Osteoblast (primary cell): ENCODE measurements at regions not wholly inside any gene's neighbourhood (a gene's known extent, or its start where the extent isn't known, plus 50 kb on each side); places are given as distances from the start of the nearest gene placed in this dataset.

Experiments used
- DNase-seq: peaks from one replicate; pipeline ENCODE4 v3.0.0; 2011; ENCODE audit warnings: low spot score, mixed read lengths; ENCODE audit not compliant: insufficient read length; ENCODE audit errors: missing footprints
- H2AFZ ChIP-seq: 2 replicates; pipeline ENCODE4 v1.6.0; 2011; ENCODE audit warnings: mild to moderate bottlenecking, low read length
- H3K27ac ChIP-seq: 2 replicates; pipeline ENCODE4 v1.5.1; 2011; ENCODE audit warnings: mild to moderate bottlenecking, low read depth, low read length, moderate library complexity
- H3K27me3 ChIP-seq: 2 replicates; pipeline ENCODE4 v1.6.0; 2012; ENCODE audit warnings: mild to moderate bottlenecking, control low read depth, inconsistent platforms, low read length, moderate library complexity; ENCODE audit not compliant: insufficient read depth
- H3K36me3 ChIP-seq: 2 replicates; pipeline ENCODE4 v1.5.1; 2011; ENCODE audit warnings: mild to moderate bottlenecking, low read length, control low read depth, moderate library complexity; ENCODE audit not compliant: insufficient read depth
- H3K4me1 ChIP-seq: 2 replicates; pipeline ENCODE4 v1.5.1; 2011; ENCODE audit warnings: mild to moderate bottlenecking, low read length, control low read depth, moderate library complexity; ENCODE audit not compliant: insufficient read depth
- H3K4me2 ChIP-seq: 2 replicates; pipeline ENCODE4 v1.6.0; 2011; ENCODE audit warnings: mild to moderate bottlenecking, low read length; ENCODE audit not compliant: insufficient read depth
- H3K4me3 ChIP-seq: fragments of 200-600 bp; sonication (generic); 3 replicates; pipeline ENCODE4 v1.5.1; 2012; ENCODE audit warnings: mild to moderate bottlenecking, low read length, inconsistent platforms; ENCODE audit not compliant: insufficient read depth
- H3K79me2 ChIP-seq: 2 replicates; pipeline ENCODE4 v1.6.0; 2012; ENCODE audit warnings: mild to moderate bottlenecking, low read length, control low read depth, inconsistent platforms; ENCODE audit not compliant: insufficient read depth
- H3K9me3 ChIP-seq: 2 replicates; pipeline ENCODE4 v1.5.1; 2011; ENCODE audit warnings: low read depth, low read length, control low read depth
- H4K20me1 ChIP-seq: 2 replicates; pipeline ENCODE4 v1.6.0; 2012; ENCODE audit warnings: mild to moderate bottlenecking, low read length, control low read depth; ENCODE audit not compliant: insufficient read depth
- TF ChIP-seq, protein P1 (sequence below): IDR thresholded peaks from 2 replicates; pipeline ENCODE4 v1.5.1; 2011; ENCODE audit warnings: mild to moderate bottlenecking, low read depth, low read length, moderate library complexity; ENCODE audit errors: extremely low read depth

DNA sequence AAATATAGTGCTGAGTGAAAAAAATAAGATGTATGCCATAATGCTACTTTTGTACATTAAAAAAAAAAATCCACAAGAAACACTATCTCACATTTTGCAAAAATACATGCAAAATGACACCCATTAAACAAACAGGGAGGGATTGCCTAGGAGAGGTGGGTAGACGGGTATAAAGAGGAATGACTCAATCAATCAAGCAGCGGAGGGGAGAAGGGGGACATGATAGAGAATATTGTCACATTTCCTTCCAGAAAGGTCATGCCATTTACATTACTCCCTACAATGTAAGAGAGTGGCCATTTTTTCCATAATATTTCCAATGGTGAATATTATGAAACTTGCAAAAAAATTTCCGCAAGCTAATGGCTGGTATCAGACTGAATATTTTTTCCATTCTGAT is 542.3 kb upstream of the TNP1 start:
- Histone ChIP-seq H3K4me2 (no peak overlapping the region), H3K9me3 (no peaks in the 10 kb centered on the region), H3K27ac (no peak overlapping the region), H3K27me3 (no peaks in the 10 kb centered on the region), H3K79me2 (no peaks in the 10 kb centered on the region), H3K4me1 (peaks cover 12% of the 10 kb centered on the region), H3K4me3 (no peak overlapping the region), H3K36me3 (no peaks in the 10 kb centered on the region), H4K20me1 (no peaks in the 10 kb centered on the region), H2AFZ (no peak overlapping the region)
- TF ChIP-seq, protein P1, sequence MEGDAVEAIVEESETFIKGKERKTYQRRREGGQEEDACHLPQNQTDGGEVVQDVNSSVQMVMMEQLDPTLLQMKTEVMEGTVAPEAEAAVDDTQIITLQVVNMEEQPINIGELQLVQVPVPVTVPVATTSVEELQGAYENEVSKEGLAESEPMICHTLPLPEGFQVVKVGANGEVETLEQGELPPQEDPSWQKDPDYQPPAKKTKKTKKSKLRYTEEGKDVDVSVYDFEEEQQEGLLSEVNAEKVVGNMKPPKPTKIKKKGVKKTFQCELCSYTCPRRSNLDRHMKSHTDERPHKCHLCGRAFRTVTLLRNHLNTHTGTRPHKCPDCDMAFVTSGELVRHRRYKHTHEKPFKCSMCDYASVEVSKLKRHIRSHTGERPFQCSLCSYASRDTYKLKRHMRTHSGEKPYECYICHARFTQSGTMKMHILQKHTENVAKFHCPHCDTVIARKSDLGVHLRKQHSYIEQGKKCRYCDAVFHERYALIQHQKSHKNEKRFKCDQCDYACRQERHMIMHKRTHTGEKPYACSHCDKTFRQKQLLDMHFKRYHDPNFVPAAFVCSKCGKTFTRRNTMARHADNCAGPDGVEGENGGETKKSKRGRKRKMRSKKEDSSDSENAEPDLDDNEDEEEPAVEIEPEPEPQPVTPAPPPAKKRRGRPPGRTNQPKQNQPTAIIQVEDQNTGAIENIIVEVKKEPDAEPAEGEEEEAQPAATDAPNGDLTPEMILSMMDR = no peak
- DNase-seq = no peak

DNA sequence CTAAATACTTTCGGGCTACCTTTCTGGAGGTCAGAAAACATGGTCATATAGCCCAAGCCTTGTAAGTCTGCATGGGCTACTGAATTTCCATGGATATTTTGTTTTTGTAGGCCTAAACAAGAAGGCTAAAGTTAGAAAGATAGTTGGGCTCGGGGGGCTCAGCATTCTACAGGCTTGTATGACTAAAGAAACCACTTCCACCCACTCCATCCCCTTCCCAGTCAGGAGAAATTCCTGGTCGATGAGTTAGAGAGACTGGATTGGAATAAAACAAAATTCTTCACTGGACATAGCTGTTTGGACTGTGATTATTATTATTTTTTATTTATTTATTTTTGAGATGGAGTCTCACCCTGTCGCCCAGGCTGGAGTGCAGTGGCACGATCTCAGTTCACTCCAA is 539.4 kb upstream of the TNP1 start:
- H2AFZ ChIP-seq = peak overlapping the region; percentile 18
- H3K4me1 ChIP-seq = peaks cover 24% of the 10 kb centered on the region
- H3K27me3 ChIP-seq = no peaks in the 10 kb centered on the region
- H3K4me3 ChIP-seq = no peak overlapping the region
- H3K27ac ChIP-seq = peak overlapping the region; percentile 40
- DNase-seq = peak; percentile 85
- TF ChIP-seq, protein P1 = no peak
- no peaks in the 10 kb centered on the region for H3K36me3 ChIP-seq
- no peaks in the 10 kb centered on the region for H3K9me3 ChIP-seq
- no peaks in the 10 kb centered on the region for H4K20me1 ChIP-seq
- H3K79me2 ChIP-seq = no peaks in the 10 kb centered on the region
- no peak overlapping the region for H3K4me2 ChIP-seq

DNA sequence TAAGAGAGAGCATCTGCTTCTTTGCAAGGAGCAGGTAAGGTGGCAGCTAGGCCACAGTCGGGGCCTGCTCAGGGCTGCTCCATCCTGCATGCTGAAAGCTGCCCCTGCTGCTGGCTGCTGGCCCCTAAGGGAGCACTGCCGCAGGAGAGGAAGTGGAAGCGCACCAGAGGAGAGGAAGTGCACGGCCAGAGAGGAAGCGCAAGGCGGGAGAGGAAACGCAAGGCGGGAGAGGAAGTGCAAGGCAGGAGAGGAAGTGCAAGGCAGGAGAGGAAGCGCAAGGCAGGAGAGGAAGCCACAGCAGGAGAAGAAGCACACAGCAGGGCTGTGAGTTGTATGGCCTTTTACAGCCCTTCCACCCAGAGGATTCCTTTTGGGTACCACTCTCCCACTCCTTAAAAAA is 539.0 kb upstream of the TNP1 start:
- no peaks in the 10 kb centered on the region for H4K20me1 ChIP-seq
- H3K36me3 ChIP-seq = no peaks in the 10 kb centered on the region
- no peaks in the 10 kb centered on the region for H3K27me3 ChIP-seq
- no peaks in the 10 kb centered on the region for H3K9me3 ChIP-seq
- H3K4me1 ChIP-seq = peaks cover 28% of the 10 kb centered on the region
- H2AFZ ChIP-seq = peak overlapping the region; percentile 18
- H3K79me2 ChIP-seq = no peaks in the 10 kb centered on the region
- no peak overlapping the region for H3K4me3 ChIP-seq
- peak; percentile 74 for DNase-seq
- no peak overlapping the region for H3K4me2 ChIP-seq
- H3K27ac ChIP-seq = peak overlapping the region; percentile 40
- TF ChIP-seq, protein P1 = no peak

DNA sequence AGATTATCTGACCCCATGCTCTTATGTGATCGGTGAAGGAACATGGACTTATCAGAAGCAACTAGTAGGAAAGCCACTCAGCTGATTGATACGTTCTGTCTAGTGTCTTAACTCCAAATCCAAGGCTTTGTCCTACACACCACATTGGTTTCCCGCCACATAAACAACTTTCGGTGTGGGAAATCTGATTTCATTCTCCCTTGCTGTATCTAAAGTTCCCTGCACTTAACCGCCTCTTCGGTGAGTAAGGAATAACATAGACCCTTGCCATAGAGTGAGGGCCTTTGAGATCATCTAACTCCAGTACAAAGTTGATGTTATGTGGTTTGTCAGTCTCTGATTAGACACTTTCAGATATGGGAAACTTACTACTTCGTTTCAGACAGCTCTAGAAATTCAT is 538.2 kb upstream of the TNP1 start:
- Histone ChIP-seq H4K20me1 (no peaks in the 10 kb centered on the region), H3K4me1 (peaks cover 36% of the 10 kb centered on the region), H3K27ac (no peak overlapping the region), H3K36me3 (no peaks in the 10 kb centered on the region), H3K27me3 (no peaks in the 10 kb centered on the region), H3K9me3 (no peaks in the 10 kb centered on the region), H3K4me3 (no peak overlapping the region), H2AFZ (no peak overlapping the region), H3K4me2 (no peak overlapping the region), H3K79me2 (no peaks in the 10 kb centered on the region)
- TF ChIP-seq, protein P1 = no peak
- DNase-seq = no peak
